ENCODE measurements at regions not wholly inside any gene's neighbourhood (a gene's known extent, or its start where the extent isn't known, plus 50 kb on each side); places are given as distances from the start of the nearest gene placed in this dataset.

DNA sequence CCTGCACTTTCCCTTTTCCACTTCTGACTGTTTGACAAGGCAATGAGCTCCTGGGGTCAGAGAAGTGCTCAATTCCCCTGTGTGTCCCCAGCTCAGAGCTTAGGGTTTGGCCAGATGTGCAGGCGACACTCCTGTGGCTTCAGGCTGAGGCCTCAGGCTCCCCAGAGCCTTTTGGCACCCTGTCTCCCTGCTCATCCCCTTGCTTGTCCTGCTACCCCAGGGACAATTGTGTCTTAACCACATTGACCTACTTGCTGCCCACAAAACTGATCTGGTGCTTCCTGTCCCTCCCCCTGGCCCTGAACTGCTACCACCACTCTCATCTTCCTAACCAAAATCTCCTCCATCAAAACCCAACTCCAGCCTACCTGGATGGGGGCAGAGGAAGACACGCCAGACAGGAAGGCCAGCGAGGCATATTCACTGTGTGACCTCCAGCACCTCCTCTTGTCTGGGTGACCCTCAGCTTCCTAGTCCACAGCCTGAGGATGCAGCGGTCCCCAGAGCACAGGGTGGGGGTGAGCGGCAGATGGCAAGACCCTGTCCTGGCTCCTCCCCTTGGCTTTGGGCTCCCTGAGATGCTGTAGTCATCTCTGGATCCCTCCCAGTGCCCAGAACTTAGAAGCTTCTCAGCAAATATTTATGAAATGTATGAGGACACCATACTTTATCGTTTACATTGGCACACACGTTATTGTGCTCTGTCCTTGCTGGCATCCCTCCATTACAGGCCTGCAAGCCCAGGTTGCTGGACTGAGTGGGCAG lies 98.9 kb upstream of the SLC6A6 start:
- H3K27ac ChIP-seq (ENCODE audit: low read depth, low read length), result no peak overlapping the region
- no peaks in the 10 kb centered on the region for H3K27me3 ChIP-seq (ENCODE audit: control insufficient read depth, insufficient read depth, low read length)
- no peak overlapping the region for H3K9ac ChIP-seq (ENCODE audit: low read length)
- no peak overlapping the region for H3K4me3 ChIP-seq (ENCODE audit: low read depth, low read length)
- H3K9me3 ChIP-seq (ENCODE audit: control insufficient read depth, insufficient read depth, low read depth, low read length), result no peaks in the 10 kb centered on the region
- peaks cover 24% of the 10 kb centered on the region; the same call in 1 of the 2 replicates for H3K4me1 ChIP-seq (ENCODE audit: control insufficient read depth, insufficient read depth, low read length)
- H3K36me3 ChIP-seq (ENCODE audit: control insufficient read depth, insufficient read depth, low read length), result no peaks in the 10 kb centered on the region

DNA sequence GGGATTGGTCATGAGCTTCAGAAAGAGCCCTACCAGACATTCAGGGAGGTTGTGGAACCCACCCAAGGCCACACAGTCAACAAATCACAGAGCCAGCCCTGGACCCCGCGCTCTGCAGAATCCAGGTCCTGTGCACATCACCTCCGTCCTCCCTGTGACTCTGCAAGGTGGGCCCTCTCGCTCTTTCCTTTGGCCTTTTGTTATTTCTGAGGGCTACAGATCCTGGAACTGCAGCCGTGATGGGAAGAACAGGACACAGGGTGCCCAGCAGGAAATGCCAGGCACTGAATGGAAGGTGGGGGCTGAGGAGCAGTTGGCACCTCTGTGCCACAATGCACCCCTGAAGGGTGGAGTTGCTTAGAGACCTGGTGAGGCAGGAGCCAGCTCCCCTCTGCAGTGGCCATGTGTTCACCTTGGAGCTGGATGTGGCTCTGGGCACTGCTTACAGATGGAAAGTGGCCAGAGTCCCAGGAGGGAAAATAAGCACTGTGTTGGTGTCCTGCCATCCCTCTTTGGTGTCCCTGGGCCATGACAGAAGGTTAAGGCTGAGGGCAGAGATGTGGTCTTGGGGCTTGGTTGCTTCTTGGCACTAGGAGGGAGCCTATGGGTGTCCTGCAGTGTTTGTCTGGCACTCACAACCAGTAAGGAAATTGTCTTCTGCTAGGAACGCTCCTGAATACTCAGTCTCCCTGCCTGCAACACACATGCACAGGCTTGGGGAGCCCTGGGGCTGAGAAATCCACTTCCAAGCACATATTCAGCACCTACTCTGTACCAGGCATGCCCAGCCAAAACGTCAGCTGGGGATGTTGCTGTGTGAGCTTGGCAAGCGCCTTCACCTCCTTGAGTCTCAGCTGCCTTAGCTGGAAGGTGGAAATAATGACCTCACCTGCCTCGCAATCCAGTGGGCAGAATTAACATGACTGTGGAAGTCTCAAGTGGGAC lies 98.0 kb upstream of the SLC6A6 start:
- Histone ChIP-seq H3K27me3 (ENCODE audit: control insufficient read depth, insufficient read depth, low read length) (no peaks in the 10 kb centered on the region), H3K36me3 (ENCODE audit: control insufficient read depth, insufficient read depth, low read length) (no peaks in the 10 kb centered on the region), H3K9me3 (ENCODE audit: control insufficient read depth, insufficient read depth, low read depth, low read length) (no peaks in the 10 kb centered on the region), H3K4me3 (ENCODE audit: low read depth, low read length) (no peak overlapping the region), H3K27ac (ENCODE audit: low read depth, low read length) (no peak overlapping the region), H3K9ac (ENCODE audit: low read length) (no peak overlapping the region), H3K4me1 (ENCODE audit: control insufficient read depth, insufficient read depth, low read length) (peaks cover 24% of the 10 kb centered on the region; the same call in 1 of the 2 replicates)

DNA sequence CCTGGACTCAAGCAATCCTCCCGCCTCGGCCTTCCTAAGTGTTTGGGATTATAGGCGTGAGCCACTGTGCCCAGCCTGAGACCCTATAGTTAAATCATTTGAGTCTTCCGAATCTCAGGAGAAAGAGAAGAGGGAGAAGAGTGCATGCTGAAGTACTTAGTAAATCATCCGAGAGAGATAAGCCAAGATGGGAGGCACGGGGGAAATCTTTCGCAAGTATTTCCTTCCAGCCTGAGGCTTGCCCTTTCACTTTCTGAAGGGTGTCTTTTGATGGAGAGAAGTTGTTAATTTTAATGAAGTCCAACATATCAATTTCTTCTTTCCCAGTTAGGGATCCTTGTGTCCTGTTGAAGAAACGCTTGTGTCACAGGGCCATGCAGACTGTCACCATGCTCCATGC lies 97.1 kb upstream of the SLC6A6 start:
- Histone ChIP-seq H3K9ac (ENCODE audit: low read length) (no peak overlapping the region), H3K9me3 (ENCODE audit: control insufficient read depth, insufficient read depth, low read depth, low read length) (no peaks in the 10 kb centered on the region), H3K4me3 (ENCODE audit: low read depth, low read length) (no peak overlapping the region), H3K27me3 (ENCODE audit: control insufficient read depth, insufficient read depth, low read length) (no peaks in the 10 kb centered on the region), H3K36me3 (ENCODE audit: control insufficient read depth, insufficient read depth, low read length) (no peaks in the 10 kb centered on the region), H3K27ac (ENCODE audit: low read depth, low read length) (no peak overlapping the region), H3K4me1 (ENCODE audit: control insufficient read depth, insufficient read depth, low read length) (peaks cover 24% of the 10 kb centered on the region; the same call in 1 of the 2 replicates)

DNA sequence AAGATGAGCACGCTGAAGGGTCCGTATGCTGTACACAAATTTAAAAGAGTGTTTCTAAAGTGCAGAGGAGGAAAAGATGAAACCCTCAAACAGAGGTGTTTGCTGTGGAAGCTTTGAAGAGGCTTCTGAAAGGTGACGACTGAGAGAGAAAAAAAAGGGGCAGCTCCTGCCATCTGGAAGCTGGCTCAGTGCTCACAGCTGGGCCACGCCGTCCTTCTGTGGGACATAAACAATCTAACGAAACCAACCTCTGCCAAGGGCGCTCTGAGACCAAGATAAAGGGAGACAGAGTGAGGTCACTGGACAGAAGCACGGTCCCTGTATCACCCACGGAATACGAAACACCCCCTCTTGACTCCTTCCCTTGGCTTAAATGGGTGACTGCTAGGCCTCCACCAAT lies 96.3 kb upstream of the SLC6A6 start:
- Histone ChIP-seq H3K4me3 (ENCODE audit: low read depth, low read length) (no peak overlapping the region), H3K27ac (ENCODE audit: low read depth, low read length) (no peak overlapping the region), H3K4me1 (ENCODE audit: control insufficient read depth, insufficient read depth, low read length) (peaks cover 21% of the 10 kb centered on the region; the same call in 1 of the 2 replicates), H3K9ac (ENCODE audit: low read length) (no peak overlapping the region), H3K27me3 (ENCODE audit: control insufficient read depth, insufficient read depth, low read length) (no peaks in the 10 kb centered on the region), H3K9me3 (ENCODE audit: control insufficient read depth, insufficient read depth, low read depth, low read length) (no peaks in the 10 kb centered on the region), H3K36me3 (ENCODE audit: control insufficient read depth, insufficient read depth, low read length) (no peaks in the 10 kb centered on the region)

DNA sequence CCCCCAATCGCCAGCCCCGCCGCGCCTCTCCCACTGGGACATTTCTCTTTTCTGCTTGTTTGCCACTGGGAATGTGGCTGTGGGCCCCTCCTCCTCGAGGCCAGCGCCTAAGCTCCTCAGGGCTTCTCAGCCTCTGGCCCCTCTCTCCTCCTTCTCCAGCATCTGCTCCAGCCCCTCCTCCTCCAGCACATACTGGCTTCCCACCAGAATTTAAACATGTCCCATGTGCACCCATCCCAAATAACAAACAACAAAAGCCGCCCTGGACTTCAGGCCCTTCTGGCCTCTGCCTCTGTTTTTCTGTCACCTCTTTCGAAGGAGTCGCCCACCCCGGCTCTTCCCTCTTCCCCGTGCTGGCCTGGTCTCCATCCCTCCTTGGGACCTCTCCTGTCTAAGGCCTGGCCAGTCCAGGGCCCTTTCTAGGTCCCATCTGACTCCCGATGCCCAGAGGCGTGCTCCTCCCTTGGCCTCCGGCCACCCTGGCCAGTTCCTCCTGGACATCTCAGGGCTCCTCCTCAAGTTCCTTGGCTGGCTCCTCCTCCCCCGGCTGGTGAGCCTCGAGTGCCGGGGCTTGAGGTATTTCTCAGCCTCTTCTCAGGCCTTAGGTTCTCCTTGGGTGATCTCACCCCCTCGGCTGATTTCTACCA lies 94.6 kb upstream of the SLC6A6 start:
- H3K27me3 ChIP-seq (ENCODE audit: control insufficient read depth, insufficient read depth, low read length), result 0 out of 2 replicates have a peak, but pooled peaks cover 6% of the 10 kb centered on the region
- H3K9ac ChIP-seq (ENCODE audit: low read length), result no peak overlapping the region
- H3K9me3 ChIP-seq (ENCODE audit: control insufficient read depth, insufficient read depth, low read depth, low read length), result no peaks in the 10 kb centered on the region
- H3K27ac ChIP-seq (ENCODE audit: low read depth, low read length), result no peak overlapping the region
- H3K4me1 ChIP-seq (ENCODE audit: control insufficient read depth, insufficient read depth, low read length), result peaks cover 16% of the 10 kb centered on the region; the same call in 1 of the 2 replicates
- no peak overlapping the region for H3K4me3 ChIP-seq (ENCODE audit: low read depth, low read length)
- no peaks in the 10 kb centered on the region for H3K36me3 ChIP-seq (ENCODE audit: control insufficient read depth, insufficient read depth, low read length)

DNA sequence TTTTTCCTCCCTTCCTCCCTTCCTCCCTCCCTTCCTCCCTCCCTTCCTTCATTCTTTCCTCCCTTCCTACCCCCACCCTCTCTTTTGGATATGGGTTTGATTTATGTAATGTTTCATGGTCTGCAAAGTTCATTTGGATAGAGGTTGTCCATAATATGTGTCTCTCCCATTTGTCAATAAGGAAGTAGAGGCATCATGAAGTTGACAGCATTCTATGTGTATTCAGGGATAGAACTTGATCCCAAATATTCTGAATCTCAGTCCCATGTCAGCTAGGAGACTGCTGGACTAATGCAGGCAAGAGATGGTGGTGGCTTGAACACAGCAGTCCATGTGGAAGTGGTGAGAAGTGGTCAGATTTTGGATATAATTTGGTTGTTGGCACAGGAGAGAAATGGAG lies 90.7 kb upstream of the SLC6A6 start:
- no peaks in the 10 kb centered on the region for H3K36me3 ChIP-seq (ENCODE audit: control insufficient read depth, insufficient read depth, low read length)
- H3K9me3 ChIP-seq (ENCODE audit: control insufficient read depth, insufficient read depth, low read depth, low read length), result no peaks in the 10 kb centered on the region
- no peak overlapping the region for H3K4me3 ChIP-seq (ENCODE audit: low read depth, low read length)
- H3K27ac ChIP-seq (ENCODE audit: low read depth, low read length), result no peak overlapping the region
- H3K4me1 ChIP-seq (ENCODE audit: control insufficient read depth, insufficient read depth, low read length), result peaks cover 7% of the 10 kb centered on the region; the same call in 1 of the 2 replicates
- 0 out of 2 replicates have a peak, but pooled peaks cover 6% of the 10 kb centered on the region for H3K27me3 ChIP-seq (ENCODE audit: control insufficient read depth, insufficient read depth, low read length)
- no peak overlapping the region for H3K9ac ChIP-seq (ENCODE audit: low read length)

DNA sequence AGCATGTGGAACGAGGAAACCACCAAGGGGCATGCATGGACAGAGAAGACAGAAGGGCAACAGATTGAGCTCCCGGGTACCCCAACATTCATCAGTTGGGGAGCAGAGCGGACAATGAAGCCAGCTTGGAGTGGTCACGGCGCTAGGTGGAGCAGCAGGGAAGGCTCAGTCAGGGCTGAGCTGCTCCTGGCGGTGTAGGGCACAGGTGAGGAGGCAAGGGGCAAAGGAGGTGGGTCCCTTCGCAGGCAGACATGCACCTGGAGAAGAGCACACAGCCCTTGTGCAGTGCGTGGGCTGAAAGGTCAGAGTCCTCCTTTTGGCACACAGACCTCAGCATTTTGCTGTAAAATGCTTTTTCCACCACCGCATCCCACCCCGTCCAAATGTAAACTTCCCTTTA lies 90.0 kb upstream of the SLC6A6 start:
- H3K36me3 ChIP-seq (ENCODE audit: control insufficient read depth, insufficient read depth, low read length), result no peaks in the 10 kb centered on the region
- H3K4me1 ChIP-seq (ENCODE audit: control insufficient read depth, insufficient read depth, low read length), result peaks cover 12% of the 10 kb centered on the region; the same call in 1 of the 2 replicates
- H3K4me3 ChIP-seq (ENCODE audit: low read depth, low read length), result no peak overlapping the region
- no peak overlapping the region for H3K27ac ChIP-seq (ENCODE audit: low read depth, low read length)
- 0 out of 2 replicates have a peak, but pooled peaks cover 6% of the 10 kb centered on the region for H3K27me3 ChIP-seq (ENCODE audit: control insufficient read depth, insufficient read depth, low read length)
- no peaks in the 10 kb centered on the region for H3K9me3 ChIP-seq (ENCODE audit: control insufficient read depth, insufficient read depth, low read depth, low read length)
- H3K9ac ChIP-seq (ENCODE audit: low read length), result no peak overlapping the region

DNA sequence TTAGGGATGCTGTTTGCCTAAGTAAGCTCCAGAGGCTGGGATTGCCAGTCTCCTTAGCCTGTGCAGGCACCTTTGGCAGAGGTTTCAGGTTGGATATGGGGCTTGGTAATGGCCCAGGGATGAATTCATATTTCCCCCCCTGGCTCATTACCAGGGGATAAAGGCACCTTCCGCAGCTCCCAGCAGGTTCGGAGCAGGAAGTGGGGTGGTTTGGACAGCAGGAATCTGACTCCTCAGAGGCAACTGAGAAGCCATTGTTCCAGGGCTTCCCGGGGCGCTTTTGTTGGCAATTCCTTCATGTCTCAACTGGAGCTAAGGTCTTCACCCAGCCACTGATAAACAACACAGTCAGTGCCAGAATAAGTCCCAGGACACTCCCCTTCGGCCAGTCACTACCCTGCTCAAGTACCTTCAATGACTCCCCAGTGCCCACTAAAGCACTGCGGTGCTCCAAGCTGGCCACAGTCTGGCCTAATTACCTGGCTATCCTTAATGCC lies 85.3 kb upstream of the SLC6A6 start:
- no peaks in the 10 kb centered on the region for H3K9me3 ChIP-seq (ENCODE audit: control insufficient read depth, insufficient read depth, low read depth, low read length)
- 0 out of 2 replicates have a peak, but pooled peaks cover 3% of the 10 kb centered on the region for H3K27me3 ChIP-seq (ENCODE audit: control insufficient read depth, insufficient read depth, low read length)
- H3K36me3 ChIP-seq (ENCODE audit: control insufficient read depth, insufficient read depth, low read length), result no peaks in the 10 kb centered on the region
- peaks cover 8% of the 10 kb centered on the region; the same call in 1 of the 2 replicates for H3K4me1 ChIP-seq (ENCODE audit: control insufficient read depth, insufficient read depth, low read length)
- no peak overlapping the region for H3K4me3 ChIP-seq (ENCODE audit: low read depth, low read length)
- H3K9ac ChIP-seq (ENCODE audit: low read length), result no peak overlapping the region
- no peak overlapping the region for H3K27ac ChIP-seq (ENCODE audit: low read depth, low read length)

DNA sequence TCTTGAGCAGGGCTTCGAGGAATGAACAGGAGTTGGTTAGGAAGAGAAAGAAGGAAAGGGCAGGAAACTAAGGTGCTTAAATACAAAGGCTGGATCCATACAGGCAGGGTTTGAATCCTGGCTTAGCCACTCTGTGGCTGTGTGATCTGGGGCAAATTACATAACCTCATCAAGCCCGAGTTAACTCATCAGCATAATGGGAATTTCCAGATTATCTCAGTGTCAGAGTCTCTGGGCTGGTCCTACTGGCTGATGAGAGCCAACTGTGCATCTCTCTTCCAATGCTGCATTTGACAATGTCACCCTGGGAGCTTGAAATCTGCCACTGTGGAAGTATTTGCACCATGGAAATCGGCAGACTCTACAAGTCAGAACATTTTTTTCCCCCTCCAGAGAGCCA lies 83.8 kb upstream of the SLC6A6 start:
- H3K4me1 ChIP-seq (ENCODE audit: control insufficient read depth, insufficient read depth, low read length), result peaks cover 22% of the 10 kb centered on the region; the same call in 1 of the 2 replicates
- no peak overlapping the region for H3K4me3 ChIP-seq (ENCODE audit: low read depth, low read length)
- H3K9me3 ChIP-seq (ENCODE audit: control insufficient read depth, insufficient read depth, low read depth, low read length), result no peaks in the 10 kb centered on the region
- no peak overlapping the region for H3K9ac ChIP-seq (ENCODE audit: low read length)
- H3K27ac ChIP-seq (ENCODE audit: low read depth, low read length), result no peak overlapping the region
- H3K36me3 ChIP-seq (ENCODE audit: control insufficient read depth, insufficient read depth, low read length), result no peaks in the 10 kb centered on the region
- no peaks in the 10 kb centered on the region for H3K27me3 ChIP-seq (ENCODE audit: control insufficient read depth, insufficient read depth, low read length)

DNA sequence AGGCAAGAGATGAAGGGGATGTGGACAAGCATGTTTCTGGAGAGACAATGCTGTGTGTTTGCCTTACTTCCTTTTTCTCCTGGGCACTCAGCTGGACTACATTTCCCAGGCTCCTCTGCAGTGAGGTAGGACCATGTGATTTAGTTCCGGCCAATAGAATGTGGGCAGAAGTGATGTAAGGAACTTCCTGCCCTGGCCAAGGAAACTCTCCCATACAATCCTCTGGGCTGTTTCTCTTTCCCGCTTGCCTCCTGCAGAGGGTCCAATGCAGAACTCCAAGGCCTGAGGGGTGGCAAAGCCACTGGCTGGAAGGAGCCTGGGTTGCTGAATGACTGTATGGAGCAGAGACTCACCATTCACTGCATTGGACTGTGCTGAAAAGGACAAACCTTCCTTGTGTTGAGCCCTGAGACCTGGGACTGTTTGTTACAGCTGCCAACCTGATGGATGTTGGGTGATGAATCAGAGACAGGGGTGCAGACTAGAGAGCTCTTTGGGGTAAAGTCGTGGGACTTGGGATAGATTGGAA lies 82.7 kb upstream of the SLC6A6 start:
- Histone ChIP-seq H3K9me3 (ENCODE audit: control insufficient read depth, insufficient read depth, low read depth, low read length) (no peaks in the 10 kb centered on the region), H3K9ac (ENCODE audit: low read length) (no peak overlapping the region), H3K4me1 (ENCODE audit: control insufficient read depth, insufficient read depth, low read length) (peaks cover 31% of the 10 kb centered on the region; the same call in 1 of the 2 replicates), H3K36me3 (ENCODE audit: control insufficient read depth, insufficient read depth, low read length) (no peaks in the 10 kb centered on the region), H3K4me3 (ENCODE audit: low read depth, low read length) (peak overlapping the region; percentile 26), H3K27me3 (ENCODE audit: control insufficient read depth, insufficient read depth, low read length) (no peaks in the 10 kb centered on the region), H3K27ac (ENCODE audit: low read depth, low read length) (no peak overlapping the region)
